NK-92 (cell line): ENCODE measurements at regions not wholly inside any gene's neighbourhood (a gene's known extent, or its start where the extent isn't known, plus 50 kb on each side); places are given as distances from the start of the nearest gene placed in this dataset.

Experiments
- DNase-seq: peaks from one replicate; lab custom pipeline; 2025; ENCODE audit not compliant: unreplicated experiment; lab: John Stamatoyannopoulos, UW

DNA sequence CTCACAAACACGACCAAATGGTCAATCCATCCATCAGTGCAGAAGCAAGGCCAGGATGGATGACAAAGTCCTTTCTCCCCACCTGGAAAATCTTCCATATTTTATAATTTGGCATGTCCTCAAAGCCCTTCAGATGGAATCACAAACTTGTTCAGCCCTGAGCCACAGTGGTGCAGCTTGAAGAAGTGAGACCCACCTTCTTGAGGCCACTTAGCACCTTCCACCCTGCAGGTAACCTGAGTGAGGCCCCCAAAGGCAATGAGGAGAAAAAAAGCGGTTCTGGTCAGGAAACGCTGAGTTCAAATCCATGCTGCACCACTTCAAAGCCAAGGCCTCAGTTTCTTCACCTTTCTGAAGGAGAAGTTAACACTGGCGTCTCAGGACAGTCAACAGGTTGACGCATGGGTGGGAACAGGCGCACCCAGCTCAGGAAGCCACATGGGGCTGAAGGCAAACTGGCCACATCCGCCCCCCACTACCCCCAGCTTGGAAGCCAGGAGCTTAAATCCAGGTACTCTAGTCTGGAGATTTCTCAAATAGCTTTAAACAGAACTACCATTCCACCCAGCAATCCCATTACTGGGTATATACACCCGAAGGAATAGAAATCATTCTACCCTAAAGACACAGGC, 320.4 kb downstream of the BCL11B start:
- DNase-seq = no peak

GRCh38 chr14:98952593-98953350, 319.2 kb downstream of the BCL11B start:
- no peak for DNase-seq

GRCh38 chr14:98953551-98954348, 318.2 kb downstream of the BCL11B start:
- DNase-seq = no peak

- no peak for DNase-seq
Measured at GRCh38 chr14:98954349-98955000, 317.5 kb downstream of the BCL11B start.

DNA sequence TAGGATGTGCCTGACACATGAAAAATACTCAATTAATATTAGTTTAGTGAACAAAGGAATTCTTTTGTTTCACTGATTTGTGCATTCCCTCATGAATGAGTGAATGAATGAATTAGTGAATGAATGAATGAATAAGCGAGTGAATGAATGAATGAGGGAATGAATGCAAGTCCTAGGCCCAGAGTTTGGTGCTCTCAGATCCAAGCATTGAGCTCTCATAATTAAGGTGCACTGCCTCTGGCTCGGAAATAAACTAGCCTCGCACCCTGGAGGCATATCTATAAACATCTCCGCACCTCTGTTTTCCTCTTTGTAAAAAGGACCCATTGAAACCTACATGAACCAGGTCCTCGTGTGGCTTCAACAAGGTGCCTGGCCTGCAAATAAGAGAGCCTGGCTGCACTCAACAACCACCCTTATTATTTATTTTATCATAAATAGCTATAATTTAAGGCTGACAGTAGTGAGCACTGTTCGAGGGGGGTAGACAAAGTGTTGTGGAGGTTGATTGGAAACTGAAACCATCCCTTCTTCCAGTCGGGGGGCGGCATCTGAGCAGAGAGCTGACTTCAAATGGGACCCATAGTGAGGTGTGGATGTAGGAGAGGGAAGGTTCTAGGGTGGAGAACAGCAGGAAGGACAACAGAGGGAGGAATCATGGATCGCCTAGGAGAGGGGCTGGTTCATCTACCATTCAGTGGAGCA, 316.8 kb downstream of the BCL11B start:
- no peak for DNase-seq

DNA sequence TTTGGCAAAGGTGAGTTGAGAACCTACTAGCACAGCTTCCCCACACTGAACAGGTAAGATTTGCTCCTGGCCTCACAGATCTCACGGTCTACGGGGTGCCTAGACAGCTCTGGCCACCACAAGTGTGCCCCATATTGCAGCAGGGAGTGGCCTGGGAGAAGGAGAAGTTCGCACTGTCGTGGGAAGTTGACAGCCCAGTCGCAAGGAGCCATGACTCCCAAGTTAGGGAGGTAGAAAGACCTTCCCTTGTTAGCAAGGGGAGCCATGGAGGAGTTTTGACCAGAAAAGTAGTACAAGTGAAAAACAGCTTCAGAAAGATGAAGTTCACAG, 316.3 kb downstream of the BCL11B start:
- DNase-seq = no peak

DNA sequence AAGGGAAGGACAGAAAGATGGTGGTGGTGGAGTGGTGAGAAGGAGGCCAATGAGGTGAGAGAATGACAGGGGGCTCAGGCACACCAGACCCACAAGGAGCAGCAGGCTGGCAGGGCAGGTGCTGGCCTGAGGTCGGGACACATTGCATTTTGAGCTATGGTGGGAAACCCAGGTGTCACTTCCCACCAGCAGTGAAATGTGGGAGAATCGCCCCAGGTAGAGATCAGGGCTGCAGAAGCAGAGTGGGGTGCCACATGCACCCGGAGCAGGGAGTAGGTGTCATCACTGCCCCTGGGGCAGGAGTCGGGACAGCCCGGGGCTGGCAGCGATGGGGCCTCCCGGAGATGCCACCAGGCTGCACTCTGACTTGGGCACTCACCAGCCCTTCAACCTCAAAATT, 315.8 kb downstream of the BCL11B start:
- DNase-seq = no peak

DNA sequence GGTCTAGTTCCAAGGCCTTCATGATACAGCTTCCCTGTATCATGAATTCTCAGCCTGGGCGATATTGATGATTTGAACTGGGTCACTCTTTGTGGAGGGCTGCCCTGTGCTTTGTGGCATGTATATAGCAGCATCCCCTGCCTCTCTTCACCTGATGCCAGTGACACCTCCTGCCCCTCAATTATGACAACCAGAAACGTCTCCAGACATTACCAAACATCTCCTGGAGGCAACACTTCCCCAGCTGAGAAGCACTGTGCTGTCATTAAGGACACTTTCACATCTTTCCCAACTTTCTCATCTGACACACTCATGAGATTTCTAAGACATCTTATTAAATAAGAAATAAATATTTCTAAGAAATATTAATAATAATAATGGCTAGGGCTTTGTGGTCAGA, 315.3 kb downstream of the BCL11B start:
- no peak for DNase-seq

GRCh38 chr14:98957211-98958047, 314.6 kb downstream of the BCL11B start:
- DNase-seq = no peak

DNA sequence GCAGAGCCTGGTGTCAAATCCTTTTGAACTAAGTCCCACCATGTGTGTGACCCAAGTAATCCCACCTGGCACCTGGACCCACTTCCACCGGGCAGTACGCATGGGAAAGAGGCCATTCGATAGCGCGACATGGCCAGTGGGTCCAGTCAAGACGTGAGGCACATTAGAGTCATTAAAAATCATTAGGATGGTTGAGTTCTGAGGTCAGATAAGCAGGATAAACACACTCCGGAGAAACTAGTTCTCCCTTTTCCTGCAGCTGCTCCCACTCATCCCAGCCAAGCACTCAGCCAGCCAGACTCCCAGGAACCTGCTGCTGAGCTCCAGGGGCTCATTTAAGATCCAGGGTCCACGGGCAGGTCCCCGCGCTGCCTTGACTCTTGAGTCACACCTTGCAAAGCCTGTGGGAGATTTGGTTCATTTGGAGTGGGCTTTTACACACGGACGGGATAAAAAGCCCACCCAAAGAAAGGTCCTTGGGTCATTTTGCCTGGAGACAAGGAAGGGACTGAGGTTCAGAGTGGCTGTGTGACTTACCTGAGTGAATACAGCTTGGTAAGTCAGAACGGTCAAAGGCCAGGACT, 313.9 kb downstream of the BCL11B start:
- DNase-seq = no peak

DNA sequence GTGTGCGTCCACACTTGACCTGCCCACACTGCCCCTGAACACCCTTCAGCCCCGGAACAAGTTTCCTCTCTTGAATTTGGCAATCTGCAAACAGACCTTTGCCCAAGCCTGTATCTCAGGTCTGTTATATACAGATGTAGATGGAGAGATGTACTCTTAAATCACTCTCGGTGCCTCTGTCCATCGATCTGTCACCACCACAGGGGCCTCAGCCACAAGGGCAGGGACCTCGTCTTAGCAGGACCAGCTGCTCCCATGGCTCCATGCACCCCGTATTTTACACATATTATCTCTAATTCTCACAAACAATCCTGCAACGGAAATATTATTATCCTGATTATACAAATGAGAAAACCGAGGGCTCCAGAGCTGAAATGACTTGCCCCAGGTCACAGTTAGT, 313.4 kb downstream of the BCL11B start:
- no peak for DNase-seq

DNA sequence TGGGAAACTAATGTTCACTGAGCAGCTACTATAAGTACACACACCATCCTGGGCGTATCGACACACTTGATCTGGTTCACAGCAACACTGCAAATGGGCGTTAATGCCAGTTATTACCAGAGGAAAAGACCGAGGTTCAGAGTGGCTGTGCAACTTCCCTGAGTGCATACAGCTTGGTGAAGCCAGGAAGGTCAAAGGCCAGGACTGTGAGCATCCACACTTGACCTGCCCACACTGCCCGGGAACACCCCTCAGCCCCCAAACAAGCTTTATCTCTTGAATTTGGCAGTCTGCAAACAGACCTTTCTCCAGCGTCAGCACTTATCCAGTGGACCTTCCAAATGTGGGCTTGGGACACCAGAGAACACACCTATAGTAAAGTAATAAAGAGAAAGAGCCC, 312.6 kb downstream of the BCL11B start:
- no peak for DNase-seq

GRCh38 chr14:98959958-98960616, 311.9 kb downstream of the BCL11B start:
- DNase-seq = no peak

DNA sequence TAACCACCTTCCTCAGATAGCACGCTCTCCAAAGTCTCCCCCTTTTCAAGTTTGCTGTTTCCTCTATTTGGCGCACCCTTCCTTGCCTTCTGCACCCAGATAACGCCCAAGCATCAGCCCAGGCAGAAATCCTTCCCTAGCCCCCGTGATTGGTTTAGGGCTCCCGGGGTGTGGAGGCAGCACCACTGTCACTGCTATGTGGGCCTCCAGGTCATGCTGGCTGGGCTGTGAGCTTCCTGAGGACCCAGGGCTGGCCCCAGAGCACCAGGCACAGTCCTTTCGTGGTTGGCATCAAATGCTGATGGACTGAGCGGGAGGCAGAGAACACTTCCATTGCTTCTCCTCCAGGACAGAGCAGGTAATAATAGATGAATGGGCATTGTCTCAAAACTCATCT, 311.4 kb downstream of the BCL11B start:
- no peak for DNase-seq

DNA sequence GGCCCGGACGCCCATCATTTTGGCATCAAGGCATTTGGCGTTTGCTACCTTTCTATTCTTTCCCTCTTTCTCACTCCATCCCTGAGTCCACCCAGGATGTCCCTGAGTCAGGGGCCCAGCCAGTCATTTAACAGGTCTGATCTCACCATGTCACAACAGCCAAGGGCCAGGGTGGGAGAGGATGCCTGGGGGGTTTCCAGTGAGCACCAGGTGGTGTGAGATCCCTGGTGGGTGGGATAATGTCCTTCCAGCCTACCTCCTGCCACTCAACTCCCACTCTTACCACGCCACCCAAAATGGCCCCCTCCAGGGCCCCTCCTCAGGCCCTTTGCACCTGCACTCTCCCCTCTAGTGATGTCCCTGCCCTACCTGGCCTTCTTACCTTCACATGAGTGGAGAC, 310.8 kb downstream of the BCL11B start:
- DNase-seq = no peak

GRCh38 chr14:98962118-98962517, 309.9 kb downstream of the BCL11B start:
- DNase-seq = no peak

- DNase-seq = no peak
Measured at GRCh38 chr14:98963610-98964009, 308.4 kb downstream of the BCL11B start.

GRCh38 chr14:98964171-98964570, 307.8 kb downstream of the BCL11B start:
- DNase-seq = no peak

DNA sequence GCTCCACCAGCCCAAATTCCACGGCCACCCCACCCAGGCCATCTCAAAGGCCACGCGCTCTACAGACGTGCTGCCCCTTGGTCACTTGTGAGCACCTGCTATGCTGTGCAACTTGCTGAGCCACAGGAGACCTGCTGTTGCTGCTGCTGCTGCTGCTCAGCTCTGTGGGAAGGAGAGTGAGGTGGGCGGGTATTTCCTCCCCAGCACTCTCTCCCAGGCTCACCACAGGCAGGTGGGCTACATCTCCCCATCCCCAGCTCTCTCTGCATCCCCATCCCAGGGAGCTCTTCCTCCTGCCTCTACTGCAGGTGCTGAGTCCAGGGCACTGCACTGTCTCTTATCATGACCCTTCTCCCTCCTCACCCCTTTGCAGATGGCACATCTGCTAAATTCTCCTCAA, 306.9 kb downstream of the BCL11B start:
- no peak for DNase-seq
